GM23338 (cell line): ENCODE measurements at regions not wholly inside any gene's neighbourhood (a gene's known extent, or its start where the extent isn't known, plus 50 kb on each side); places are given as distances from the start of the nearest gene placed in this dataset.

ENCODE experiments used
- ATAC-seq: fragments of 200-7000 bp; cut with Tn5 transposase; 3 replicates; pipeline ENCODE4 v1.9.1; 2020
- DNase-seq: peaks from one replicate; pipeline ENCODE4 v3.0.0-alpha.2; 2015; ENCODE audit warnings: low spot score
- H2AFZ ChIP-seq: fragments of 200-600 bp; sonication (generic); 2 replicates; pipeline ENCODE4 v1.8.0; 2016; ENCODE audit warnings: antibody characterized with exemption, mild to moderate bottlenecking, moderate library complexity
- H3F3A ChIP-seq: fragments of 200-600 bp; sonication (generic); replicated peaks from 2 replicates; pipeline ENCODE4 v1.8.0; 2017; ENCODE audit warnings: antibody characterized with exemption, mixed run types, low read depth
- H3K27ac ChIP-seq: fragments of 200-600 bp; sonication (generic); 2 replicates; pipeline ENCODE4 v1.6.1; 2016; ENCODE audit warnings: low read depth
- H3K27me3 ChIP-seq: fragments of 200-600 bp; sonication (generic); 2 replicates; pipeline ENCODE4 v1.8.0; 2016; ENCODE audit warnings: mild to moderate bottlenecking, mixed run types, moderate library complexity; ENCODE audit not compliant: insufficient read depth
- H3K36me3 ChIP-seq: fragments of 200-600 bp; sonication (generic); 2 replicates; pipeline ENCODE4 v1.8.0; 2016; ENCODE audit warnings: mild to moderate bottlenecking; ENCODE audit not compliant: insufficient read depth
- H3K4me1 ChIP-seq: fragments of 200-600 bp; sonication (generic); 2 replicates; pipeline ENCODE4 v1.8.0; 2016; ENCODE audit warnings: mild to moderate bottlenecking, moderate library complexity; ENCODE audit not compliant: insufficient read depth
- H3K4me2 ChIP-seq: fragments of 200-600 bp; sonication (generic); 2 replicates; pipeline ENCODE4 v1.7.1; 2017; ENCODE audit warnings: mixed run types
- H3K4me3 ChIP-seq: fragments of 200-600 bp; sonication (generic); 2 replicates; pipeline ENCODE4 v1.6.1; 2016; ENCODE audit warnings: mixed run types
- H3K79me2 ChIP-seq: fragments of 200-600 bp; sonication (generic); replicated peaks from 2 replicates; pipeline ENCODE4 v1.8.0; 2017; ENCODE audit warnings: mild to moderate bottlenecking; ENCODE audit not compliant: insufficient read depth
- H3K9me2 ChIP-seq: fragments of 200-600 bp; sonication (generic); 2 replicates; pipeline ENCODE4 v1.8.0; 2017; ENCODE audit not compliant: insufficient read depth
- H4K20me1 ChIP-seq: fragments of 200-600 bp; sonication (generic); replicated peaks from 2 replicates; pipeline ENCODE4 v1.8.0; 2017; ENCODE audit warnings: mild to moderate bottlenecking; ENCODE audit not compliant: insufficient read depth
- H3K27ac Mint-ChIP-seq: 2 replicates; pipeline ENCODE4 v1.8.0; 2020; ENCODE audit warnings: inconsistent platforms, mild to moderate bottlenecking, moderate library complexity, mixed read lengths
- H3K27me3 Mint-ChIP-seq: 3 replicates; pipeline ENCODE4 v1.8.0; 2022; ENCODE audit warnings: low read depth, mild to moderate bottlenecking, moderate library complexity, mixed read lengths, inconsistent platforms; ENCODE audit not compliant: insufficient read depth, poor library complexity
- H3K36me3 Mint-ChIP-seq: 3 replicates; pipeline ENCODE4 v1.8.0; 2021; ENCODE audit warnings: low read depth, mild to moderate bottlenecking, inconsistent platforms, moderate library complexity, mixed read lengths
- H3K4me1 Mint-ChIP-seq: 3 replicates; pipeline ENCODE4 v1.8.0; 2020; ENCODE audit warnings: mild to moderate bottlenecking, inconsistent platforms, mixed read lengths
- H3K4me3 Mint-ChIP-seq: 3 replicates; pipeline ENCODE4 v1.8.0; 2021; ENCODE audit warnings: moderate library complexity, mild to moderate bottlenecking, inconsistent platforms, mixed read lengths
- H3K9me3 Mint-ChIP-seq: 3 replicates; pipeline ENCODE4 v1.8.0; 2020; ENCODE audit warnings: moderate library complexity, mild to moderate bottlenecking, inconsistent platforms, mixed read lengths
- CREB1 ChIP-seq: fragments of 250-450 bp; sonication (Bioruptor Pico); IDR thresholded peaks from 2 replicates; pipeline ENCODE4 v1.5.0; 2020; ENCODE audit warnings: low read depth, mild to moderate bottlenecking, moderate library complexity
- CTCF ChIP-seq, 2 experiments: fragments of 200-600 bp in 1 of 2; sonication (generic) in 1 of 2; conservative IDR thresholded peaks; 2 replicates each; pipeline versions ENCODE4 v1.5.1 to v1.6.1; 2016 to 2017; ENCODE audit warnings: antibody characterized with exemption in 2 of 2, low read depth in 2 of 2, mild to moderate bottlenecking in 2 of 2, moderate library complexity in 1 of 2
- ETS1 ChIP-seq: IDR thresholded peaks from 2 replicates; pipeline ENCODE4 v1.6.1; 2016; ENCODE audit warnings: antibody characterized with exemption
- EZH2 ChIP-seq: fragments of 200-600 bp; sonication (generic); IDR thresholded peaks from one replicate; pipeline ENCODE4 v1.8.0; 2017; ENCODE audit warnings: antibody characterized with exemption, mild to moderate bottlenecking, low read depth; ENCODE audit not compliant: unreplicated experiment
- EZH2phosphoT487 ChIP-seq: fragments of 200-600 bp; sonication (generic); IDR thresholded peaks from one replicate; pipeline ENCODE4 v1.8.1; 2018; ENCODE audit warnings: antibody characterized with exemption; ENCODE audit not compliant: unreplicated experiment
- JUNB ChIP-seq: IDR thresholded peaks from one replicate; pipeline ENCODE4 v1.6.1; 2016; ENCODE audit warnings: antibody characterized with exemption; ENCODE audit not compliant: unreplicated experiment
- NANOG ChIP-seq: IDR thresholded peaks from 2 replicates; pipeline ENCODE4 v1.6.1; 2016; ENCODE audit warnings: antibody characterized with exemption, borderline replicate concordance
- POLR2AphosphoS5 ChIP-seq: IDR thresholded peaks from 2 replicates; pipeline ENCODE4 v1.6.1; 2016; ENCODE audit warnings: antibody characterized with exemption, low read depth
- REST ChIP-seq: IDR thresholded peaks from one replicate; pipeline ENCODE4 v1.6.1; 2018; ENCODE audit warnings: antibody characterized with exemption; ENCODE audit not compliant: unreplicated experiment
- STAT1 ChIP-seq: IDR thresholded peaks from one replicate; pipeline ENCODE4 v1.6.1; 2016; ENCODE audit warnings: antibody characterized with exemption; ENCODE audit not compliant: unreplicated experiment
- ZNF114 ChIP-seq: fragments of 250-450 bp; sonication (Bioruptor Pico); IDR thresholded peaks from 2 replicates; pipeline ENCODE4 v1.5.0; 2020; ENCODE audit warnings: mild to moderate bottlenecking, moderate library complexity
- ZNF331 ChIP-seq: fragments of 250-450 bp; sonication (Bioruptor Pico); IDR thresholded peaks from 2 replicates; pipeline ENCODE4 v1.5.0; 2020; ENCODE audit warnings: low read depth, mild to moderate bottlenecking, moderate library complexity
- ZNF462 ChIP-seq: fragments of 250-450 bp; sonication (Bioruptor Pico); IDR thresholded peaks from 2 replicates; pipeline ENCODE4 v1.5.0; 2020; ENCODE audit warnings: mild to moderate bottlenecking, moderate library complexity

GRCh38 chr11:69371731-69372588, 78.0 kb downstream of the MYEOV start:
- no peak for DNase-seq
- no peak overlapping the region for H3K4me3 Mint-ChIP-seq
- TF ChIP-seq ZNF462 (CRISPR knock-in tag): no peak
- no peak for TF ChIP-seq STAT1
- no peak for TF ChIP-seq EZH2phosphoT487
- TF ChIP-seq REST: no peak
- no peak for TF ChIP-seq POLR2AphosphoS5
- no peak for TF ChIP-seq NANOG
- no peak for TF ChIP-seq CTCF (conservative IDR thresholded peaks at IDR 0.05; ENCODE audit: low read depth in 2 of 2)
- TF ChIP-seq JUNB: no peak
- no peak for TF ChIP-seq ZNF331
- no peak for TF ChIP-seq EZH2
- TF ChIP-seq ZNF114 (CRISPR knock-in tag): no peak
- no peak for TF ChIP-seq ETS1
- TF ChIP-seq CREB1 (CRISPR knock-in tag): no peak

More at GRCh38 chr11:69371731-69372588, 78.0 kb downstream of the MYEOV start:
- ATAC-seq: no peak
- Histone ChIP-seq H3K4me1 (no peaks in the 10 kb centered on the region), H3K27me3 (no peaks in the 10 kb centered on the region), H3K4me2 (no peak overlapping the region), H3K4me3 (no peak overlapping the region), H3K79me2 (no peaks in the 10 kb centered on the region), H2AFZ (no peak overlapping the region), H3K27ac (no peak overlapping the region), H3F3A (no peaks in the 10 kb centered on the region), H3K9me2 (no peaks in the 10 kb centered on the region), H4K20me1 (no peaks in the 10 kb centered on the region), H3K36me3 (no peaks in the 10 kb centered on the region)
- Mint-ChIP-seq H3K36me3 (peaks cover 6% of the 10 kb centered on the region; the same call in 2 of the 3 replicates), H3K4me1 (no peaks in the 10 kb centered on the region), H3K27ac (no peak overlapping the region), H3K9me3 (peaks cover 10% of the 10 kb centered on the region; the same call in 2 of the 3 replicates), H3K27me3 (peaks cover 5% of the 10 kb centered on the region)
